Spleen (tissue), 7 donors: ENCODE measurements at regions not wholly inside any gene's neighbourhood (a gene's known extent, or its start where the extent isn't known, plus 50 kb on each side); places are given as distances from the start of the nearest gene placed in this dataset.

Experiments used
- CTCF ChIP-seq, 11 experiments: fragments of 200-600 bp in 7 of 11; fragments of 450-650 bp in 4 of 11; sonication (generic) in 4 of 11; IDR thresholded peaks in 8 of 11; conservative IDR thresholded peaks in 3 of 11; 1 replicate in 7 of 11; 2 replicates in 4 of 11; pipeline versions ENCODE4 v1.4.0 to v1.8.0; 2016 to 2021; ENCODE audit warnings: antibody characterized with exemption in 11 of 11, inconsistent platforms in 4 of 11, mild to moderate bottlenecking in 1 of 11
- POLR2A ChIP-seq, 3 donors: fragments of 450-650 bp; IDR thresholded peaks; one replicate each; pipeline ENCODE4 v1.5.1; 2017; ENCODE audit warnings: antibody characterized with exemption in 3 of 3, mild to moderate bottlenecking in 1 of 3
- POLR2AphosphoS5 ChIP-seq, 3 donors: sonication (generic); formaldehyde crosslinking; IDR thresholded peaks; one replicate each; pipeline ENCODE4 v1.5.1; 2017; ENCODE audit warnings: antibody characterized with exemption in 3 of 3
- donor health status: DM: no; HTN: no; CAD: no; lungs with moderate emphysema.
- donor health status: DM: no; HTN: no; CAD: no.
- donor health status: DM: no; HTN: no; CAD: no.

GRCh38 chr5:74990194-74990593 is 62.2 kb downstream of the GCNT4 start:
- TF ChIP-seq CTCF (IDR thresholded peaks at IDR 0.05 in 8 of 11, conservative IDR thresholded peaks at IDR 0.05 in 3 of 11) (no peak), POLR2AphosphoS5 (IDR thresholded peaks at IDR 0.05) (no peak), POLR2A (IDR thresholded peaks at IDR 0.05) (no peak)
